ENCODE measurements at regions not wholly inside any gene's neighbourhood (a gene's known extent, or its start where the extent isn't known, plus 50 kb on each side); places are given as distances from the start of the nearest gene placed in this dataset.

DNA sequence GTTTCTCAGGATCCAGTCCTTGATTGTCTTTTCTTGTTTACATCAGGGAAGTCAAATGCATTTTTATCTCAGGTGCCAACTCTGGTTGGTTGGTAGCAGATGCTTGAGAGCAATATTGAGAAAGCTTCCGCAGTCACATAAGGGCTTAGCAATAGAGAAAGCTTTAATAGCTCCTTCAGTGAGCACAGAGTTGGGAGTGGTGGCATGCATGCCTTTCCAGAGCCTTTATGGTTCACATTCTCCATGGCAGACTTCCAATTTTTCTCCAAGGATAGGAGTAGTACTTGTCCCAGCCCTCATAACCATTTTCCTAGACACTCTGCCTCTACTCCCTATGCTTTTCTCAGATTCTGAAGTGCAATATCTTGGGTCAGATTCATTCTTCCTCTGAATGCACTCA, 280.4 kb downstream of the AEBP2 start:
- no peak for TF ChIP-seq POLR2A (IDR thresholded peaks at IDR 0.05)
- TF ChIP-seq, protein P1, sequence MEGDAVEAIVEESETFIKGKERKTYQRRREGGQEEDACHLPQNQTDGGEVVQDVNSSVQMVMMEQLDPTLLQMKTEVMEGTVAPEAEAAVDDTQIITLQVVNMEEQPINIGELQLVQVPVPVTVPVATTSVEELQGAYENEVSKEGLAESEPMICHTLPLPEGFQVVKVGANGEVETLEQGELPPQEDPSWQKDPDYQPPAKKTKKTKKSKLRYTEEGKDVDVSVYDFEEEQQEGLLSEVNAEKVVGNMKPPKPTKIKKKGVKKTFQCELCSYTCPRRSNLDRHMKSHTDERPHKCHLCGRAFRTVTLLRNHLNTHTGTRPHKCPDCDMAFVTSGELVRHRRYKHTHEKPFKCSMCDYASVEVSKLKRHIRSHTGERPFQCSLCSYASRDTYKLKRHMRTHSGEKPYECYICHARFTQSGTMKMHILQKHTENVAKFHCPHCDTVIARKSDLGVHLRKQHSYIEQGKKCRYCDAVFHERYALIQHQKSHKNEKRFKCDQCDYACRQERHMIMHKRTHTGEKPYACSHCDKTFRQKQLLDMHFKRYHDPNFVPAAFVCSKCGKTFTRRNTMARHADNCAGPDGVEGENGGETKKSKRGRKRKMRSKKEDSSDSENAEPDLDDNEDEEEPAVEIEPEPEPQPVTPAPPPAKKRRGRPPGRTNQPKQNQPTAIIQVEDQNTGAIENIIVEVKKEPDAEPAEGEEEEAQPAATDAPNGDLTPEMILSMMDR (IDR thresholded peaks at IDR 0.05), result no peak

All from heart left ventricle (tissue), 13 donors.